T-helper 2 cell treated with Interferon-gamma antibody and Interleukin-4, amounts not matched to agents 100 ng/mL and 5 ng/mL, for 36 hours (primary cell): ENCODE measurements at regions not wholly inside any gene's neighbourhood (a gene's known extent, or its start where the extent isn't known, plus 50 kb on each side); places are given as distances from the start of the nearest gene placed in this dataset.

Experiments used
- intact Hi-C: fragments of 100-400 bp; cut with micrococcal nuclease; formaldehyde crosslinking; loops from one replicate; pipeline ENCODE4 v1.15.1; 2023

DNA sequence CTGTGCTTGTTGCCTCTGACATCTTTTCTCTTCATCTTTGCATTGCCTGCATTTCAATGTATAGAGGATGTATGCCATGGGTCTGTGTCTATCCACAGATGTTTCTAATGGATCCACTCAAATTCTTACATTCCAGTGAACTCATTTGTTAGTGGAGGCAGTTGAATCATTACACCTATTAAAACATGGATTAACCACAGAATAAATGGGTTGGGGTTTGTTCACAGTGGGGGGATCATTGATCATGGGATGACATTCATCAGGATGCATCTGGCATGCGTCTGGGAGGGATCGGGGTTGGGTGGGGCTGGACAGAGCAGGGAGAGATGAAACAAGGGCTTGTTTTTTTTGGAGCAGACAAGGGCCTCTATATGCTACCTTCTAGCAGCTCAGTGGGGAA is 182.5 kb downstream of the RHOU start:
- intact Hi-C loops, result no loop called here

DNA sequence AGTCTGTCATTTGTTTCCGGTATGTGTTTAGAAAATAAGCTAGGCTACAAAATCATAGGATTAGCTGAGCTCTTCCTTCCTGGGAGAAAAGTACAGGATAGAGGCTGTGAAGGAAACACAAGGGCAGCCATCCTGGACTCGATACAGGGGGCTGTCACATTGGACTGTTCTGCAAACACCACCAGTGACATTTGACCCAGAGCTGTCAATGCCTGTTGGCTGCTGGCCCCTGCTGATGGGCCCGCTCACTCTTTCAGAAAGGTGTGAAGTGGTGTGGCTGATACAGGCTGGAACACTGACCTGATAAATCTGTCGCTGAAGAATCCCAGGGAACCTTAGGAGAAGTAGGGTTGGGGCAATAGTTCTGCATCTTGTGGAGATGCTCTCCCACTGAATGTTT is 183.1 kb downstream of the RHOU start:
- intact Hi-C loops, result no loop called here

DNA sequence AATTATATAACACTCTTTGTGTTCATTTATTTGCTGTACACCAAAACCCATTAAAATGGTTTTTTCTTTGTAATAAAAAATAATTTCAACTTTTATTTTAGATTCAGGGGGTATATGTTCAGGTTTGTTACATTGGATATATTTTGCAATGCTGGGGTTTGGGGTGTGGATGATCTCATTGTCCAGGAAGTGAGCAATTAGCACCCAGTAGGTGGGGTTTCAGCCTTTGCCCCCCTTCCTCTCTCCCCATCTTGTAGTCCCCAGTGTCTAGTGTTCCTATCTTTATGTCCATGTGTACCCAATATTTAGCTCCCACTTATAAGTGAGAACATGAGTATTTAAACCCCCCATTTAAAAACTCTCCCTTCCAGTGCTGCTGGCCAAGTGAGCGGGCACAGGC is 184.6 kb downstream of the RHOU start:
- intact Hi-C loops, result no loop called here

DNA sequence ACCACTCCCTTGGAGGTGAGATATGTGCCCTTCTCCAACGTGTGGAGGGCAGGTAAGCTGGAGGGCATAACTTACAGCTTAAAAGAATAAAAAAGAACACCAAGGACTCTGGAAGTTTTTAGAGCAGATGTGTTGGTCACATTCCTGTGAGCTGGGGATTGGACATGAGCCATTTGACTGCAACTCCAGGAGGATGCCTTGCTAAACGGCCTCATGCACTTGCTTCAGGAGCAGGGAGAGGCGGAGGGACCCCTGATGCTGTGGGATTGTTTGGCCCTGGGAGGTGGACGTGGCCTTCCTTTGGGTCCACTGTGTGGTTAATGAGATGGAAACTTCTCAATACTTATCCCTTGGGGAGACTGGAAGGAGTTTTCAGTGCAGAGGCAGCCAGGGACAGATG is 185.6 kb downstream of the RHOU start:
- intact Hi-C loops, result no loop called here

GRCh38 chr1:228921481-228921880 is 186.2 kb downstream of the RHOU start:
- intact Hi-C loops, result no loop called here

- intact Hi-C loops, result no loop called here
Measured at GRCh38 chr1:228922722-228923376, 187.6 kb downstream of the RHOU start.

GRCh38 chr1:228923973-228924686 is 188.9 kb downstream of the RHOU start:
- intact Hi-C loops, result no loop called here

DNA sequence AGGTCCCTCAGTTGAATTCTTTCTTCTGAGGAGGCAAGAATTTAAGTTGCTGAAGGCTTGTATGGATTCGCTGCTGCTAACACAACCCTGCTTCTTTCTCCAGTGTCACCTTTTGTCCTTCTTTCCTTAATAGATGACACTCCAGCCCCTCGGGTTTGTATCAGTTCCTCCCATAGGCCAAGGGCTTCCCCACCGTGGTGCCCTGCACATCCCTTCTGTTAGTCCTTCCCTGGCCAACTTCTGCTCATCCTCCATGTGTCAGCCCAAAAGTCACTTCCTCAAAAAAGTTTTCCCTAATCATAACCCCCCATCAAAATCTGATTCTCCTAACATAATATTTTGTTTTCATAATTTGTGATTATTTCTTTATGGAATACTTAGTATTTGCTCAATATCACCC is 190.4 kb downstream of the RHOU start:
- intact Hi-C loops, result no loop called here

GRCh38 chr1:228927421-228927820 is 192.1 kb downstream of the RHOU start:
- intact Hi-C loops, result no loop called here

DNA sequence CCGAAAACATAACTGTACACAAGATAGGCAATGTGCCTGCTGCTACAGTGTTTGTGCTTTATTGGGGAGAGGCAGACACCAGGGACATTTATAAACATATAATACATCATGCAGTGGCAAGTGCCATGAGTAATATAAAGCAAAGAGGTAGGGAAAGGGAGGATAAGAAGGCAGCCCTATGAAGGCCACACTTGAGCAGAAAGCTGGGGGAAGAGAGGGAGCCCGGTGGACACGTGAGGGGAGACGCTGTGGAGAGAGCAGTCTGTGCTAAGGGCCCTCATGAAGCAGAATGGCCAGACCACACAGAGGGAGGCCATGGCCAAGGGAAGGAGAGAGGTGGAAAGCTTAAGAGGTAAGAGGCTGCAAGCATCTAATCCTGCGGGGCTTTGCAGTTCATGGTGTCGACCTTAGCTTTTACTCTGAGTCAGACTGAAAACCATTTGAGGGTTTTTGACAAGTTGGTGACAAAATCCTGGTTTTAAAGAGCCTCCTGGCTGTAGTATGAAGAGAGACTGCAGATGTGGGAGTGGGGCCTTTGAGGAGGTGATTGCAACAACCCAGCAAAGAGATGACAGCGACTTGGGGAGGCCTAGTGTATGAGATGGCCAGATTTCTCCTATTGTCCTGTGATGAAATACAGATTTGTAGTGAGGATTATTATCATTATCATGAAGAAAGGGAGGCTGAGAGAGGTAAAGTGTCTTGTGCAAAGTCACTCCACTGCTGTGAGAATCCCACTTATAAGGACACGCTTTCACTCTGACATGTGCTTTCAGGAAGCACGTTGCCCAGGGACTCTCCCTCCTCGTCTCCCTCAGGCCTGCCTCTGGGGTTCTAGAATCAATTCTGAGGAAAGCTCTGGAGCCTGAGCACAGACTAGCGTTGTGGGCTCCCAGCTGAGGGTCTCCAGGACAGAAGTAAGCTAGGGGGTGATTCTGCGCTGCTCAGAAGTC is 192.9 kb downstream of the RHOU start:
- intact Hi-C loops, result no loop called here

GRCh38 chr1:228929476-228930027 is 194.3 kb downstream of the RHOU start:
- intact Hi-C loops, result no loop called here

DNA sequence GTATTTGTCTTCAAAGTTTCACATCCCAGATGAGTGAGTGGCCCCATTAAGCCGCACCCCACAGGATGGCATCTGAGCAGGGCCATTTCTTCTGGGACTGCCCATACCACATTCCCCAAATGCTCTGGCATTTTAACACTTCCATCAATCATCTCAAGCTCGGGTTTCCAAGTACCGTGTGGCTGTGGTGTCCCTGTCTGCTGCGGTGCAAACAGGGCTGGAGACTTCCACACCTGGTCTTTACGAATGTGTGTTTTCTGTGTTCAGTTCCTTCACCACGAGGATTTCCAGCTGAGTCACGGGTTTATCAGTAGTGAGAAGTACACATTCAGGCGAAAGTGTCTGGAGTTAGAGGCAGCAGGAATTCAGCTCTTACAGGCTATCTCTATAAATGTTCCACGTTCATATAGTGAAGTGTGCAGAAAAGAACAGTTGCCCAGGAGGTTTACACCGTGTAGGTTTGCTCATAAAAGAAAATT is 195.2 kb downstream of the RHOU start:
- intact Hi-C loops, result no loop called here

DNA sequence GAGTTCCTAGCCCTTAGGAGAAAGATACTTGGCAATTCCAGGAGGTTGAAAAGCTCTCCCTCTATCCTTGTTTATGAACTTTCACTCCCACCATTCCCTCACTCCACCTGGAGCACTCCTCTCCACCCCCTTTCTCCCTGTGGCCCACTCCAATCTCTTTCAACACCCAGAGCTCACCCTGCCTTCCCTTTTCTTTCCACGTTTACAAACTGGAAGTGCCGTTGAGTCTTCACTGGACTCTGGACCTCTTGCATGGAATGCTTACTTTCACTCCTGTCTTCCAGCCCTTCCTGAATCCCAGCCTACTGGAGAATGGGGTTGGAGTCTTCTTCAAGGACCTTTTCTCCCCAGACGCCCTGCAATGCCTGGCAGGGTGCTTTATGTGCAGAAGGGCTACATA is 198.5 kb downstream of the RHOU start:
- intact Hi-C loops, result no loop called here

DNA sequence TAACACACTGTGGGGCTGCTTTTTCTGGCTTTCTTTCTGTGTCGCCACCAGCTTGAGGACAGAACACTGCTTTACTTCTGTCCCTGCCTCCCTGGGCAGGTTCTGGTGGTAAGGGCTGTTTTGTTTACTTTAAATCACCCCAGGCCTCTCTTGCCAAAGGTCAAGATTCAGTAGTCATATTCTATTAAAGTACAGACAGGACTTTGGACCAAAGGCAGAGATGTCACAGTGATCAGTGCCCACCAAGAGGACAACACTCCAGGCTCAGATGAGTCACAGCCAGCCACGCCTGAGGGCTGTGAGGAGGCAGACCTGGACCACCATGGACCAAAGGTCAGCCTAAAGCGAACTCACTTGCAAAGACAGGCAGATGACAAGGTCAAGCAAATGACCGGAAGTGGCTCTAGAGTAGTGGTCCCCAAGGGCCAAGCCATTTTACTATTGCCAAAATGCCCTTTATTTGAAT is 200.0 kb downstream of the RHOU start:
- intact Hi-C loops, result no loop called here

DNA sequence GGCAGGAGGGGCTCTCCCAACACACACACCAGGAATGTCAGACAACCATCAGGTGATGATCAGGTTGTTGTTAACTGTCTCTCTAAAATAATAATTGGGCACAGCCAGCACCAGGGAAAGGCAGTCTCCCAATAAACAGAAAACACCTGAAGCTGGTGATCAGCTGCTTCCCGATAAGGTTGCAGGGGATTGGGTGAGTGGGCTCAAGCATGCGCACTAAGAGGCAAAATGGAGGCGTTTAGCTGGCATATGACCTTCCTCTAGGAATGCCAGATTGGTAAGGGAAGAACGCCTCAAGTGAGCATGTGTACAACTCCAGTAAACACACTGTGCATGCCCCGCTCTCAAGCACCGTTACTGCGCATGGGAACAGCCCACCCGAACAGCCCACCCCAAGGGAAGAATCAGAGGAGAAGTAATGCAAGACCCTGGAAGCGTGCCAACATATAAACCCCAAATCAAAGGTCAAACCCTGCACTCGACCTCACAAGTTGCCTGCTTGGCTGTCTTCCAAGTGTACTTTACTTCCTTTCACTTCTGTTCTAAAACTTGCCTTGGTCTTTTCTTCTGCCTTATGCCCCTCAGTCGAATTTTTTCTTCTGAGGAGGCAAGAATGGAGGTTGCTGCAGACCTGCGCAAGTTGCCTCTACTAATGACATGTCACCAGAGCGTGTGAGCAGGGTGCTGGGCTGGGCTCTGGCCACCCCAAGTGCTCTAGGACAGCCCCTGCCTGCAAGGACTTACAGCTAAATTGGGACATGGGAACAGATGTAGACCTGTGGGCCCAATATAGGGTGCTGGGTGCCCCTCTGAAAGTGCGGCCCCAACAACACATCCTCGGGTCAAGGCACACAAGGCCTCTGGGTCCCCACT is 200.8 kb downstream of the RHOU start:
- intact Hi-C loops, result no loop called here

DNA sequence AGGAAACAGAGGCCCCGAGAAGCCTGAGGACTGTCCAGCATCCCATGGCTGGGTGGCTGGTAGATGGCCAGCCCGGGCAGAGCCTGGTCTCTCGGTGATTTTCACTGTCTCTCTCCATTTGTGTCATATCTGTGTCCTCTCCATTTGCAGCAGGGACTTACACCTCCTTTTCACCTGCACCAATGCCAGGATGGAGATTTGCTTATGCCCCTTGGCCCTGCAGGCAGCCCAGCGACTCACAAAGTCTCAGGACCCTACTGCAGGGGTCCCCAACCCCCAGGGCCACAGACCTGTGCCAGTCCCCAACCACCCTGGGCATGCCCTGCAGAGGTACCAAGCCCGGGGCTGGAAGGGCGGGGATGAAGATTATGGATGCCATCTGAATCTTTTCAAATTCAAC is 201.6 kb downstream of the RHOU start:
- intact Hi-C loops, result no loop called here

GRCh38 chr1:228937351-228937750 is 202.1 kb downstream of the RHOU start:
- intact Hi-C loops, result no loop called here

GRCh38 chr1:228937851-228938536 is 202.7 kb downstream of the RHOU start:
- intact Hi-C loops, result no loop called here

DNA sequence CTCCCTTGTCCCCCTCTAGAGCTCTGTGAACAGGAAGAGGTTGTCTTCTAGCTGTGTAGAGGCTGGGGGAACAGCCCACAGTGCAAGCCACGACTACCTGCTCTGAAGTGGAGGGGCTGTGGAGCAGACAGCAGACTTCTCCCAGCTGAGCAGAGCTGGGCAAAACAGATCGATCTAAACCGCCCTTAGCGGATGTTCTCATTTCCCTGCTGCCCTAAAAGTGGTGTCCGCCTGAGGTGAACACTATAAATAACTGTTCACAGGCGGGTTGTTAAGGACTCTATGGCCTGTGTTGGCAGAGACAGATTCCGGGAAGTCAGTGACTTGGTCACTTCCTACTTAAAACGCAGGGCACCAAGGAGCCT is 203.2 kb downstream of the RHOU start:
- intact Hi-C loops, result no loop called here
